IPS-18a (cell line): ENCODE measurements at regions not wholly inside any gene's neighbourhood (a gene's known extent, or its start where the extent isn't known, plus 50 kb on each side); places are given as distances from the start of the nearest gene placed in this dataset.

Source experiments
- H3K27ac ChIP-seq: one replicate; pipeline ENCODE4 v1.5.1; 2013; ENCODE audit warnings: low read length
- H3K27me3 ChIP-seq: one replicate; pipeline ENCODE4 v1.6.1; 2013; ENCODE audit warnings: mild to moderate bottlenecking, low read length; ENCODE audit not compliant: control insufficient read depth, insufficient read depth
- H3K36me3 ChIP-seq: one replicate; pipeline ENCODE4 v1.6.1; 2013; ENCODE audit warnings: low read depth, low read length; ENCODE audit not compliant: control insufficient read depth
- H3K4me1 ChIP-seq: one replicate; pipeline ENCODE4 v1.6.1; 2013; ENCODE audit warnings: low read depth, low read length; ENCODE audit not compliant: control insufficient read depth
- H3K4me3 ChIP-seq: one replicate; pipeline ENCODE4 v1.5.1; 2013; ENCODE audit warnings: low read length
- H3K9ac ChIP-seq: one replicate; pipeline ENCODE4 v1.6.1; 2013; ENCODE audit warnings: mild to moderate bottlenecking, low read length, moderate library complexity
- H3K9me3 ChIP-seq: one replicate; pipeline ENCODE4 v1.6.1; 2013; ENCODE audit warnings: low read depth, low read length; ENCODE audit not compliant: control insufficient read depth

DNA sequence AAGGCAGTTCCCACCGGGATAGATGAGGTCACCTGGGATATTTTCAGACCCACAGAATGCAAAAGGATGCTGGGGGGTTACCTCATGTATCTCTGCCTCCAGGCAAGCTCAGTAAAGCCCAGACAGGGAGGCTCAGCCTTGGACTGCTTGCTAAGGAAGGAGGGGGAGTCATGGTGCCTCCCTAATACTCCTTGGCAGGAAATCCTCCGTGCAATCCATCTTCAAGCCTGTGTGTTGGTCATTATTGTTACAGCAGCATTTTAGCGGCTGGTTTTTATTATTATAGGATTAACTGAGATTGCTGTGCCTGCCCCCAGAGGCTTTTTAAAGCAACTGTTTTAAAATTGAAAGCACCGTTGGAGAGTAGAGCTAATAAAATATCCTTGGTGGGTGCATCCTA, 188.5 kb upstream of the UBL3 start:
- Histone ChIP-seq H3K9me3 (no peaks in the 10 kb centered on the region), H3K36me3 (no peaks in the 10 kb centered on the region), H3K4me1 (peaks cover 19% of the 10 kb centered on the region), H3K9ac (no peak overlapping the region), H3K27ac (no peak overlapping the region), H3K4me3 (no peak overlapping the region), H3K27me3 (no peaks in the 10 kb centered on the region)

DNA sequence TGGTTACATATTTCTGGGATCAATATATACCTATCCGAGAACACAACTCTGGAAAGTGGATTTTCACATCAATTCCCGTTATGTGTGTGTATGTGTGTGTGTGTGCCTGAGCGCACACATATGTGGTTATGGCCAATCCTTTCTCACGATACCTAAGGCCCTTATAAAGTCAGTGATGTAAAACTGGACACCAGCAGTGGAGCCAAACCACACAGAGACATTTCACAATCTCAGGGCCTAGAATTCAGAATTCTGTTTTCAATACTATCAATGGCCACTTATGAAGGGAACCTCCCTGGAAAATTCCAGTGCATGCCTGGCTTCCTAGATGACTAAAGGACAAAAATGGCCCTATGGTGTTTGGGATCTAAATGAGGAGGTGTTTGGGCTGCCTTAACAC, 187.3 kb upstream of the UBL3 start:
- no peak overlapping the region for H3K9ac ChIP-seq
- peaks cover 19% of the 10 kb centered on the region for H3K4me1 ChIP-seq
- H3K4me3 ChIP-seq = no peak overlapping the region
- no peak overlapping the region for H3K27ac ChIP-seq
- no peaks in the 10 kb centered on the region for H3K9me3 ChIP-seq
- H3K36me3 ChIP-seq = no peaks in the 10 kb centered on the region
- H3K27me3 ChIP-seq = no peaks in the 10 kb centered on the region

DNA sequence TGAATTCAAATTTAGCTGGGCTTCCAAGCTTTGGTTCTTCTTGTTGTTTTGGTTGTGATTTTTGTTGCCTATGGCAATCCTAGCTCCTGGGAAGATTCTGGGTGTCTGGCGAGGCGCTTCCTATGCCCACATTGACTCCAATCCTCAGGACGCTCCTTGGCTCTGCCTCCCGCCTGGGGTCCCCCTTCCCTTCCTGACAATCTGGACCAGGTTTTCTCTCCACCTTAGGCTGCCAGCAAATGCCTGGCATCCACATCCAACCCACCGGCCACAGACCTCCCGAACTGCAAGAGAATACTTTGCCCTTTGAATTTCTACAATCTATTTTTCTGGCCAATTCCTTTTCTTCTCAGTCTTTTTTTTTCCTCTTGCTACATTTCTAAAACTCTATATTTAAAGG, 186.9 kb upstream of the UBL3 start:
- H3K27ac ChIP-seq = no peak overlapping the region
- no peaks in the 10 kb centered on the region for H3K36me3 ChIP-seq
- peaks cover 19% of the 10 kb centered on the region for H3K4me1 ChIP-seq
- H3K4me3 ChIP-seq = no peak overlapping the region
- H3K9me3 ChIP-seq = no peaks in the 10 kb centered on the region
- H3K27me3 ChIP-seq = no peaks in the 10 kb centered on the region
- no peak overlapping the region for H3K9ac ChIP-seq

DNA sequence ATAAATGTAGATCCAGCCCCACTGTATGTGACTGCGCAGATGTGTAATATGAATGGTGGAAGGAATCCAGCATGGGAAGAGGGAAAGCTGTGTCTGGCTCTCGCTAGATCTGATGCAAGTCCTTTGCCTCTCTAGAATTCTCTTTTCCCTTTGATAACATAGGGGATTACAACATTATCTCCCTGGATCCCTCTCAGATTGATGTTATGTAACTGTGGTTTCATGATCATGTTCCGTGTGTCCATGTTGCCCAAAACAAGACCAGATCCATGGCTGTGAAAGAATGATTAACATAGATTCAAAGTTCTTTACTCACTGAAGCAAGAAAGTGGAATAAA, 184.0 kb upstream of the UBL3 start:
- no peak overlapping the region for H3K9ac ChIP-seq

DNA sequence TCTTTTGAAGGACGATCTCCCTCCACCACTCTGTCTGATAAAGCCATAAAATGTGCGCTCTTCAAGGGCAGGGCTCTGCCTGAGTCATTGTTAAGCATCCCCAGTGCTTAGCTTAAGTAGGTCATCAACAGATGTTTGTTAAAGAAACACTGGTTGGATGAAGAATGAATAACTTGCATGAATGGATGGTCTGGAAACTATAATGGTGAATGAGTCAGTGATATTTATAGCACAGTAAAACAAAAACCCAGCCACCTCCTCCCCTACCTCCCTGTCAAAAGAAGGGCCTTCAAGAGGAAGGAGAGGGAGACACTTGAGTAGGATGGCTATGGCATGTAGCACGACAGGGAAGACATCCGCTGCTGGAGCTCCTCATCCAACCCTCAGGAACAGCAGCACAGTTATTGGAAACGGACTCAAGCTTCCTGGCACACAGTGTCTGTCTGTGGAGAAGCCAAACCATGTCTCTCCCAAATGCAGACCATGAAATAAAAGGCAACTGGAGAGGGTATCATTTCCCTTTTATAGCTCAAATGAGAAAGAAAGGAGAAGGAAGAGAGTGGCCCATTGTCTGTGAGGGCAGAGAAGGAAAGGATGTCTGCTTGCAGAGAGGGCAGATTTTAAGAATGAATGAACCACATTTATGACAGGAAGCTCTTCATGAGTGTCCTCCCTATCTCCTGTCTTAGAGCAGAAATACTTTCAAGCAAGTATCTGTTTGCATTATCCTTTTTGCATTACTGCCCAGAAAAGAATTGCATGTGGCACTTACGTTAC, 183.5 kb upstream of the UBL3 start:
- no peaks in the 10 kb centered on the region for H3K36me3 ChIP-seq
- no peak overlapping the region for H3K9ac ChIP-seq
- H3K27me3 ChIP-seq = no peaks in the 10 kb centered on the region
- H3K4me3 ChIP-seq = no peak overlapping the region
- no peaks in the 10 kb centered on the region for H3K9me3 ChIP-seq
- H3K27ac ChIP-seq = no peak overlapping the region
- peaks cover 11% of the 10 kb centered on the region for H3K4me1 ChIP-seq

More for the DNA sequence above, 184.0 kb upstream of the UBL3 start:
- H3K4me3 ChIP-seq = no peak overlapping the region
- no peaks in the 10 kb centered on the region for H3K9me3 ChIP-seq
- no peak overlapping the region for H3K27ac ChIP-seq
- no peaks in the 10 kb centered on the region for H3K27me3 ChIP-seq
- no peaks in the 10 kb centered on the region for H3K36me3 ChIP-seq
- H3K4me1 ChIP-seq = peaks cover 16% of the 10 kb centered on the region

DNA sequence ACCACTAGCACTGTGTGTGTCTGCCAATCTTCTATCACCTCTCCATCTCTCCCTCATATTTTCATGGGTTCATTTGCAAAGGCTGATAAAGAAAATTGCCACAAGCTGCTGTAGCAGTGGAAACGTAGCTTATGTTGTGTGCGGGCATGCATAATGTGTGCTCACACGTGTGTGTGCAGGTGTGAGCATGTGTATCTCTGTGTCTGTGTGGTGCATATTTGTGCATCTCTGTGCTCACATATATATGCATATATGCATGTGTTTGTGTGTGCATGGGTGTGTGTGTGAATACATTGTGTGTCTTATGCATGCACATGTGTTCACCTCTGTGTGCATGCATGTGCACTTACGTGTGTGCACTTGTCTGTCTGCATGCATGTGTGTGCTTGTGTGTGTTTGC, 181.8 kb upstream of the UBL3 start:
- H3K9me3 ChIP-seq = no peaks in the 10 kb centered on the region
- H3K9ac ChIP-seq = no peak overlapping the region
- H3K36me3 ChIP-seq = no peaks in the 10 kb centered on the region
- H3K27me3 ChIP-seq = no peaks in the 10 kb centered on the region
- H3K4me3 ChIP-seq = no peak overlapping the region
- no peaks in the 10 kb centered on the region for H3K4me1 ChIP-seq
- no peak overlapping the region for H3K27ac ChIP-seq

DNA sequence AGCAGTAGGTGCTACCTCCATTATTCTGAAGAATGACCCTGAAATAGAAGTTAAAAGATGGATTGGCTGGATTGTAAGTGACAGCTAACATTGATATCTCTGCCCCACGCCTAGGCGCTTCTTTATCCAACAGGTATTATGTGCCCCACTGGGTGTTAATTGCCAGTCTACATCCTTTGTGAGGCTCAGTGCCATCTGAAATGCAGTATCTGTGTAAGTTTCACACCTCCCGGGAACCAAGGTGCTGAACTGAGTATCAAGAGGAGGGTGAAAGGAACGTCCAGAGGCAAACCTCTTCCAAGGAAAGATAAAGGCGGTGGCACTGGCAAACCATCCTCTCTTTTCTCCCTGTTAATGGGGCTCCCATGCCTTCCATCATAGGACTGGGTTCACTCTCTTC, 181.1 kb upstream of the UBL3 start:
- Histone ChIP-seq H3K9ac (no peak overlapping the region), H3K4me1 (no peaks in the 10 kb centered on the region), H3K27ac (no peak overlapping the region), H3K4me3 (no peak overlapping the region), H3K9me3 (no peaks in the 10 kb centered on the region), H3K27me3 (no peaks in the 10 kb centered on the region), H3K36me3 (no peaks in the 10 kb centered on the region)

DNA sequence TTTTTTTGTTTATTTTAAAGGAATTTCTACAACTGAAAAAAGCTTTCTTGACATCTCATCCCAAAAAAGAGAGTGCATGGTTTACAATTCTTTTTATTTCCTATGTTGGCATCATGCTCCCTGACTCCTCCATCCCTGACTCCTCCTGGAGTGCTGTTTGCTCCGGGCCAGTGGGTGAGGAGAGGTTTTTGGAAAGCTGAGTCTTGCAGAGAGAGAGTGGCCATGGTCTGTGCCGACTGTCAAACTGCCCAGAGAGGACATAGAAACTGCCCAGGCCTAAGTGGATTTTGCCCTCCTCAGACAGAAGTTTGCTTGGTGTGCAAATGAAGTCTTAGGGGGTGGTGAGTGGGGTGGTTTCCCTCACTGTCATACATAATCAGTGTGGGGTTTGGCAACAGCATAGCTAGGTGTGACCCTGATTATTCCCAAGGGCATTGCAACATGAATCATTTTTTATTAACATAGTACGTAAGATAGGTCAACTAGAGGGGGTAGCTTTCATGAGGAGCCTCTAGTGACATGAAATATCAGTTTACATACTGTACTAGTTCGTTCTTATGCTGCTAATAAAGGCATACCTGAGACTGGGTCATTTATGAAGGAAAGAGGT, 179.8 kb upstream of the UBL3 start:
- H3K4me1 ChIP-seq = no peaks in the 10 kb centered on the region
- H3K9ac ChIP-seq = no peak overlapping the region
- H3K27ac ChIP-seq = no peak overlapping the region
- no peaks in the 10 kb centered on the region for H3K36me3 ChIP-seq
- no peaks in the 10 kb centered on the region for H3K9me3 ChIP-seq
- no peaks in the 10 kb centered on the region for H3K27me3 ChIP-seq
- no peak overlapping the region for H3K4me3 ChIP-seq

DNA sequence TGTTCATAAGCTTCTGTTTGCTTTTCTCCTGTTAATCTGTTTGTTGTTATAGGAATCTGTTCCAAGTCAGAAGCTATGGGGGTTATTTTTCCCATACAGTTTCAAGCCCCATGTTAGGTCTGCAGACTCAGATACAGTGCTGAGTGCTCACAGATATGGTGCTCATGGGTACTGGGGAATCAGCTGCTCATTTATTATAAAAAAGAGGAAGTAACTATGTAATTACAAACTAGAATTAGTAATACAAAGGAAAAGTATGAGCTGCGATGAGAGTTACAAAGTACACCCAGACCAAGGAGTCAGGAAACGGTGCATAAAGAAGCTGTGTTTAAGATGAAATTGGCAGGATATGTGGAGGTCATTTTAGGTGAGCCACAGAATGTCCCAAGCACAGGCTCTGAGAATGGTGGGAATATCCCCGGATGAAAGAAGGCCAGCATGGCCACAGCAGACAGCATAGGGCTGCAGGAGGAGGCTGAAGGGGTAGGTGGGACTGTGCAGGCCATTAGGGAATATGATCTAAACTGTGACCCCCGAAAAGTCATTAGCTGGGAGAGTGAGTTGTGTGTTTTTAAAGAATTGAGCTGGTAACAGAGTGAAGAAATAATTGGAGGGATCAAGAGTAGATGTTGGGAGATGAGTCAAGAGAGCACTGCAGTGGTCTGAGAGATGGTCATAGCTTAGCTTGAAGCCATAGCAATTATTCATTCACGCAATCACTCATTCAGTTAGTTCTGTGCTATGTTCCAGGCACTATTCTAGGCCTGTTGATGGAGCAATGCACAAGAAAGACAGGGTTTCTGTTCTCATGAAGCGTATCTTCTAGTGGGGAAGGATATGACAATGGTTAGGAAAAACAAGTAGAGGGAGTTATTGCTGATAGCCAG, 177.4 kb upstream of the UBL3 start:
- no peaks in the 10 kb centered on the region for H3K4me1 ChIP-seq
- no peak overlapping the region for H3K9ac ChIP-seq
- H3K27me3 ChIP-seq = no peaks in the 10 kb centered on the region
- H3K36me3 ChIP-seq = no peaks in the 10 kb centered on the region
- H3K4me3 ChIP-seq = no peak overlapping the region
- H3K27ac ChIP-seq = no peak overlapping the region
- no peaks in the 10 kb centered on the region for H3K9me3 ChIP-seq

DNA sequence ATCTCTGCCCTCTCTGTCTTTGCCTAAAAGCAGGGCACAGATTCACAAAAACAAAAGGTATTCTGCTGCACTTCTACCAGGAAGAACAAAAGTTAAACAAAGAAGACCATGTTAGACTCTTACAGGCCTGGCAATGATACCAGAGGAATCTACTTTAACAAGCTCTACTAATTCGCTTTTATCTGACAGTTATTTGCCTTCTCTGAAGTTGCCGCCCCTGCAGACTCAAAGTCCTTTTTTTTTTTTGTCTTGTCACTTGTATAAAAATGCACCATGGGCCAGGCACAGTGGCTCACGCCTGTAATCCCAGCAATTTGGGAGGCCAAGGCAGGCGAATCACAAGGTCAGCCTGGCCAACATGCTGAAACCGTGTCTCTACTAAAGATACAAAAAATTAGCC, 176.5 kb upstream of the UBL3 start:
- no peak overlapping the region for H3K4me3 ChIP-seq
- H3K27ac ChIP-seq = no peak overlapping the region
- H3K9ac ChIP-seq = no peak overlapping the region
- no peaks in the 10 kb centered on the region for H3K27me3 ChIP-seq
- no peaks in the 10 kb centered on the region for H3K4me1 ChIP-seq
- no peaks in the 10 kb centered on the region for H3K9me3 ChIP-seq
- H3K36me3 ChIP-seq = no peaks in the 10 kb centered on the region

DNA sequence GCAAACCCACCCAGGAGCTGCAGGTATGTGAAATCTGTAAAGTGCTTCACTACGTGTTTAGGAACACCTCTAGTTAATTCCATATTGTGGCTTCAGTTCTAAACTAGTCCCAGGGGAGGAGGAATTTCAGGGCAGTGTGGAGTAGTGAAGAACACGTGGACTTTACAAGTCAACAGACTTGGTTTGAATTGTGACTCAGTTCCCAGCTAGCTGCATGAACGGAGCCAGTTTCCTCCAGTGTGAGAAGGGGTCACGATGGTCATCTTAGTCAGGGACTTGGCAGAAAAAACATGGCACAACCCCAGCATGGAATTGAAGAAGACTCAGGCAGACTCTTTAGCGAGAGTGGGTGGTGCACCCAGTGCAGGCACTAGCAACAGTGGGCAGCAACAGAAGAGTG, 175.7 kb upstream of the UBL3 start:
- no peaks in the 10 kb centered on the region for H3K27me3 ChIP-seq
- no peak overlapping the region for H3K27ac ChIP-seq
- no peaks in the 10 kb centered on the region for H3K9me3 ChIP-seq
- H3K4me1 ChIP-seq = no peaks in the 10 kb centered on the region
- no peak overlapping the region for H3K9ac ChIP-seq
- H3K4me3 ChIP-seq = no peak overlapping the region
- no peaks in the 10 kb centered on the region for H3K36me3 ChIP-seq
